Upper lobe of right lung (tissue), 1 donor: ENCODE measurements at regions not wholly inside any gene's neighbourhood (a gene's known extent, or its start where the extent isn't known, plus 50 kb on each side); places are given as distances from the start of the nearest gene placed in this dataset.
"Not testable (repeated sequence)": the region's sequence is repeated elsewhere in the genome, so short reads cannot be mapped to it uniquely, and the experiment has no call there.

Experiments
- ATAC-seq: fragments of 200-7000 bp; cut with Tn5 transposase; one replicate; pipeline ENCODE4 v1.9.1; 2020; ENCODE audit warnings: mild to moderate bottlenecking, moderate library complexity
- DNase-seq: peaks from one replicate; pipeline ENCODE4 v3.0.0-alpha.2; 2020
- H3K27ac ChIP-seq: fragments of 200-600 bp; one replicate; pipeline ENCODE4 v1.8.0; 2022
- H3K27me3 ChIP-seq: fragments of 200-600 bp; one replicate; pipeline ENCODE4 v1.8.0; 2022; ENCODE audit warnings: mild to moderate bottlenecking
- H3K36me3 ChIP-seq: fragments of 200-600 bp; one replicate; pipeline ENCODE4 v1.8.0; 2022
- H3K4me1 ChIP-seq: fragments of 200-600 bp; one replicate; pipeline ENCODE4 v1.8.0; 2022
- H3K4me3 ChIP-seq: fragments of 200-600 bp; one replicate; pipeline ENCODE4 v1.8.0; 2022; ENCODE audit warnings: mild to moderate bottlenecking
- H3K9me3 ChIP-seq: fragments of 200-600 bp; one replicate; pipeline ENCODE4 v1.8.0; 2022
- intact Hi-C: fragments of 100-400 bp; cut with DNase I; formaldehyde crosslinking; loops from one replicate; pipeline ENCODE4 v1.11.0; 2022
- TF ChIP-seq, protein P1 (sequence below): fragments of 200-600 bp; IDR thresholded peaks from one replicate; pipeline ENCODE4 v1.8.0; 2022; ENCODE audit warnings: antibody characterized with exemption
- donor health status: DM: no; HTN: yes; CAD: no; lungs with severe emphysema.

GRCh38 chr11:44367452-44367851, 57.5 kb upstream of the ALX4 start:
- Histone ChIP-seq H3K27me3 (no peaks in the 10 kb centered on the region), H3K9me3 (no peaks in the 10 kb centered on the region), H3K27ac (no peak overlapping the region), H3K4me3 (no peak overlapping the region), H3K4me1 (no peaks in the 10 kb centered on the region), H3K36me3 (no peaks in the 10 kb centered on the region)
- TF ChIP-seq, protein P1, sequence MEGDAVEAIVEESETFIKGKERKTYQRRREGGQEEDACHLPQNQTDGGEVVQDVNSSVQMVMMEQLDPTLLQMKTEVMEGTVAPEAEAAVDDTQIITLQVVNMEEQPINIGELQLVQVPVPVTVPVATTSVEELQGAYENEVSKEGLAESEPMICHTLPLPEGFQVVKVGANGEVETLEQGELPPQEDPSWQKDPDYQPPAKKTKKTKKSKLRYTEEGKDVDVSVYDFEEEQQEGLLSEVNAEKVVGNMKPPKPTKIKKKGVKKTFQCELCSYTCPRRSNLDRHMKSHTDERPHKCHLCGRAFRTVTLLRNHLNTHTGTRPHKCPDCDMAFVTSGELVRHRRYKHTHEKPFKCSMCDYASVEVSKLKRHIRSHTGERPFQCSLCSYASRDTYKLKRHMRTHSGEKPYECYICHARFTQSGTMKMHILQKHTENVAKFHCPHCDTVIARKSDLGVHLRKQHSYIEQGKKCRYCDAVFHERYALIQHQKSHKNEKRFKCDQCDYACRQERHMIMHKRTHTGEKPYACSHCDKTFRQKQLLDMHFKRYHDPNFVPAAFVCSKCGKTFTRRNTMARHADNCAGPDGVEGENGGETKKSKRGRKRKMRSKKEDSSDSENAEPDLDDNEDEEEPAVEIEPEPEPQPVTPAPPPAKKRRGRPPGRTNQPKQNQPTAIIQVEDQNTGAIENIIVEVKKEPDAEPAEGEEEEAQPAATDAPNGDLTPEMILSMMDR = no peak
- no peak for DNase-seq
- no peak for ATAC-seq
- intact Hi-C loops = no loop called here

GRCh38 chr11:44368886-44369285, 58.9 kb upstream of the ALX4 start:
- no peaks in the 10 kb centered on the region for H3K27me3 ChIP-seq
- no peaks in the 10 kb centered on the region for H3K9me3 ChIP-seq
- DNase-seq (peak; percentile 23), ATAC-seq (no peak)
- H3K36me3 ChIP-seq = no peaks in the 10 kb centered on the region
- H3K4me3 ChIP-seq = no peak overlapping the region
- TF ChIP-seq, protein P1 = no peak
- H3K27ac ChIP-seq = no peak overlapping the region
- H3K4me1 ChIP-seq = no peaks in the 10 kb centered on the region
- intact Hi-C loops = no loop called here

GRCh38 chr11:44371042-44371441, 61.1 kb upstream of the ALX4 start:
- H3K4me1 ChIP-seq, H3K27me3 ChIP-seq, H3K36me3 ChIP-seq, H3K27ac ChIP-seq, H3K4me3 ChIP-seq, intact Hi-C loops, ATAC-seq, H3K9me3 ChIP-seq, DNase-seq: not testable (repeated sequence)

DNA sequence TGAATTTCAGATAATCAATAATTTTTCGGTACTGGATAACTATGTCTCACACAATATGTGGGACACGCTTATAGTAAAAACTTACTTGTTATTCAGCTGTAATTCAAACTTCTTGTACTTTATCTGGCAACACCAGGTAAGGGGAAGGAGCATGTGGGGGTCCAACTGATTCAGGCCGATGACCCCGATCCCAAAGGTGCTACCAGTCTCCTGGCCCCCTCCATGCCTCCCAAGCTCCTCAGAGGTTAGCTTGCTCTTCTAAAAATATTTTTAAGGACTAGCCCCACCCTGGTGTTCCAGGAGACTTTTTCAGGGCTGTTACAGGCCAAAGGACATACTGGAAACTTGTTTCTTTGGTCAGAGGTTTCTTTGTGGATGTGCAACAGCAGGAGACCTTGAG, 61.8 kb upstream of the ALX4 start:
- intact Hi-C loops = no loop called here

DNA sequence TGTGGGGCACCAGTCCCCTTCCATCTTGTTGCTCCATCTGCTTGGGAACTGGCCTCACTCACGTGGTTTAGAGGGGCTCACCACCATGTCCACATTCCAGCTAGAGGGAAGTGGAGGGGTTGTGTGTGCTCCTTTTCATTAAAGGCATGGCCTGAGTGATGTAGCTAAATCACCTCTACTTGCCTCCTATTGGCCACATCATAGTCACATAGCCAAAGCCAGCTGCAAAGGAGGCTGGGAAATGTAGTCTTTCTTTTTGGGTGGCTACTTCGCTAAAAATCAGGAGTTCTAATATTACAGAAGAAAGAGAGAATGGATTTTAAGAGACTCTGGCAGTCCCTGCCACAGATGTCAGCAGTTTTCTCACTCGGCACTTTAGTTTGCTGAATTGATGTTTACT, 63.0 kb upstream of the ALX4 start:
- no peak overlapping the region for H3K27ac ChIP-seq
- no peak for DNase-seq
- H3K4me3 ChIP-seq = no peak overlapping the region
- no peaks in the 10 kb centered on the region for H3K4me1 ChIP-seq
- H3K27me3 ChIP-seq = no peaks in the 10 kb centered on the region
- no peaks in the 10 kb centered on the region for H3K36me3 ChIP-seq
- intact Hi-C loops = no loop called here
- no peak for ATAC-seq
- H3K9me3 ChIP-seq = no peaks in the 10 kb centered on the region
- TF ChIP-seq, protein P1 = no peak

More for the DNA sequence above, 61.8 kb upstream of the ALX4 start:
- Histone ChIP-seq H3K27me3 (no peaks in the 10 kb centered on the region), H3K9me3 (no peaks in the 10 kb centered on the region), H3K4me3 (no peak overlapping the region), H3K4me1 (no peaks in the 10 kb centered on the region), H3K36me3 (no peaks in the 10 kb centered on the region), H3K27ac (no peak overlapping the region)
- DNase-seq = no peak
- TF ChIP-seq, protein P1 = no peak
- ATAC-seq = no peak

GRCh38 chr11:44374001-44374400, 64.1 kb upstream of the ALX4 start:
- no peaks in the 10 kb centered on the region for H3K4me1 ChIP-seq
- intact Hi-C loops = no loop called here
- no peaks in the 10 kb centered on the region for H3K9me3 ChIP-seq
- no peaks in the 10 kb centered on the region for H3K27me3 ChIP-seq
- TF ChIP-seq, protein P1 = no peak
- DNase-seq = no peak
- H3K36me3 ChIP-seq = no peaks in the 10 kb centered on the region
- no peak overlapping the region for H3K4me3 ChIP-seq
- ATAC-seq = no peak
- H3K27ac ChIP-seq = no peak overlapping the region
